DMS114 treated with DMSO at 0.1 percent for 48 hours (cell line): ENCODE measurements at regions not wholly inside any gene's neighbourhood (a gene's known extent, or its start where the extent isn't known, plus 50 kb on each side); places are given as distances from the start of the nearest gene placed in this dataset.

Experiments used
- DNase-seq: peaks from one replicate; lab custom pipeline; 2025; ENCODE audit not compliant: unreplicated experiment; lab: John Stamatoyannopoulos, UW

DNA sequence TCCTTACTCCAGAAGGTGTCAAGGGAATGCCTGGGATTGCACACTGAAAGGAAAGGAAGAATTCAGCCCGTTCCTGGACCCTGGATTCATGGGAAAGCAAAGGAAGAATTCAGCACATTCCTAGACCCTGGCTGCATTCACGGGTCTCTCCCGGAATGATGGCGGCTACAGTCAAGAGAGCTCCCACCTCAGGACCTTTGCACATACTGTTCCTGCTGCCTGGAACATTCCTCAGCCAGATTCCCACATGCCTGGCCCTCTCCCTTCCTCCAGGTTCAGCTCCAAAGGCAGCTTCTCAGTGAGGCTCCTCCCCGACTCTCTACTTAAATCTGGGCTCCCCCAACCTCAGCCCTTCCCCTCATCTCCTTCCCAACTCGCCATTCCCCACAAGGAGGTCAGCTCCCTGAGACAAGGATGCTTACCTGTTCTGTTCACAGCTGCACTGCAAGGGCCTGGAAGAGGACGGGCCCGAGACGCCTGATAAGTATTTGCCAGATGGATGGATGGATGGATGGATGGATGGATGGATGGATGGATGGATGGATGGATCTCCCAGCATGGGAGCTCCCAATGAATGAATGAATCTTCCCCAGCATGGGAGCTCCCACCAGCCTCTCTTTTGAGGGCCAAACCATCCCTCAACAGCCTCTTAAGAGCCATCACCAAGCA lies 77.4 kb downstream of the NCOR2 start:
- no peak for DNase-seq

DNA sequence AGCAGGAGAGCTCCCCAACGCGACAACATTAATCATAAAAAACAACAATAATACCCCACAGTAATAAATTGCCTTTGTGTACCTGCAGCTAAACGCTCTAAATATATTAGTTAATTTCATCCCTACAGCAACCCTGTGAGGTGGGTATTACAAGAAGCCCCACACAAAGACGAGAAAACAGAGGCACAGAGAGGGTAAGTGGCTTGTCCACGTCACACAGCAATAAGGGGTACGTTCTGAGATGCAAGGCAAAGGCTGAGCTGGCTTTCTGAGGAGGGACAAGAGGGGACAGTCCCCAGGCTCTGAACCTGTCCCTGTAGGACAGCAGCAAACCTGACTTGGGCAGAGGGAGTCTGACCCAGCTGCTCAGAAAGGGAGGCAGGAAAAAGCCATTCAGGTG lies 78.2 kb downstream of the NCOR2 start:
- DNase-seq, result no peak

DNA sequence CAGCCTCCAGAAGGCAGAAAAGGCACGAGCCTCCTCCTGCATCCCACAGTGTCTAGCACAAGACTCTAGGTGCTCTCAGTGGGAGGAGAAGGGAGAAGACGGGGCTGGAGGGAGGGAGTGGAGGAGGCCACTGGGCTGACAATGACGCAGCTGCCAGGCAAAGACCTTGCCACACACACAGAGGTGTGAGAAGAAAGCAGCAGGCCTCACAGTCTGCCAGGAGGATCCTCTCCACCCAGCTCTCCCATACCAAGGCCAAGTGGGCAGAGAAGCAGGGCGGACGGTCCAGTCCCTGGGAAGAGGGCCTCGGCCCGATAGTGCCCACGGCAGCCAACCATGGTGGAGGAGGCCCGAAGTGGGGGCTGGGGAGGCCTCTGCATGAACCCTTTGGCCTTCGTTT lies 78.9 kb downstream of the NCOR2 start:
- DNase-seq, result no peak

DNA sequence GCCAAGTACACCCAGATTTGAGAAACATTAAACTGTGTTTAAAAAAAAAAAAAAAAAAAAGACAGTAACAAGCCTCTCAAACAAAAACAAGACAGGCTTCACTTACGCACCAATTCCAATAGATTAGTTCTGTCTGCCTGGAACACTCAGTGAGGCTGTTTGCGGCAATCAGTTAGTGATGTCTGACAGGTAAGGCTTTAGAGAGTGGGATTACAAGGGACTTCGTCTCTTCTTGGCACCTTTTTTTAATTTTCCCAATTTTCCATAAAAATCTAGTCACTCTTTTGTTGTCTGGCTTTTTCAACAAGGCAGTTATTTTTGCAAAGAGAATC lies 79.6 kb downstream of the NCOR2 start:
- DNase-seq, result no peak

DNA sequence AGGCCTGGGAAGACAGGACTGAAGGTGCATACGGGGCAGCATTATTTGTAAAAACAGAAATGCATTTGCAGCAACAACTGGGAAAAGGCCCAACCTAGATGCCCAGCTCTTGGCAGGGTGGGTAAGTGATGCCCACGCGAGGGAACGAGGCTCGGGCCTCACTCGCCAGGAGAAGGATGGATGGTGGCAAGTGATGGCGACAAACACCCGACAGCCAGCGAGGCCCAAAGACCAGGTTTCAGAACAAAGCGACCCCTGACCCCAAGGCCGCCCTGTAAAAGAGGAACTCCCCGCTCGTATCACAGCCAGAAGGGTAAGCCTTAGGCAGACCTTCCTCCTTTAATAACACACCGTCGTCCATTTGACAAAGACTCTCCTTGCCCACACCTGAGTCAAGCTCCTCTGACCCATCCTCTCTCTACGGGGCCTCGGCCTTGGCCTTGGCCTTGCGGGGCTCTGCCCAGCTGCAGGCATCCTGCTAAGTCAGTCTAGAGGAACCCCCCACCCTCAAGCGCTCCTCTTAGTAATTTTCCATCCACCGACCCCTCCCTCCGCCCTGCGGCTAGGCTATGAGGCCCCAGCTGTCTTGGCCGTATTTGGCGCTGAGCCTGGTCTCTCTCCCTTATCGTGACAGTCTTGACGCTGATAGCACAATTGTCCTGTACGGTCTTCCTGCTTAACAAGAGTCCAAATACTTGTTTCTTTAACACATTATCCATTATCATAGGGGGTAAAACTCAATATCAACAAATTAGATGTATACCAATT lies 80.2 kb downstream of the NCOR2 start:
- no peak for DNase-seq

DNA sequence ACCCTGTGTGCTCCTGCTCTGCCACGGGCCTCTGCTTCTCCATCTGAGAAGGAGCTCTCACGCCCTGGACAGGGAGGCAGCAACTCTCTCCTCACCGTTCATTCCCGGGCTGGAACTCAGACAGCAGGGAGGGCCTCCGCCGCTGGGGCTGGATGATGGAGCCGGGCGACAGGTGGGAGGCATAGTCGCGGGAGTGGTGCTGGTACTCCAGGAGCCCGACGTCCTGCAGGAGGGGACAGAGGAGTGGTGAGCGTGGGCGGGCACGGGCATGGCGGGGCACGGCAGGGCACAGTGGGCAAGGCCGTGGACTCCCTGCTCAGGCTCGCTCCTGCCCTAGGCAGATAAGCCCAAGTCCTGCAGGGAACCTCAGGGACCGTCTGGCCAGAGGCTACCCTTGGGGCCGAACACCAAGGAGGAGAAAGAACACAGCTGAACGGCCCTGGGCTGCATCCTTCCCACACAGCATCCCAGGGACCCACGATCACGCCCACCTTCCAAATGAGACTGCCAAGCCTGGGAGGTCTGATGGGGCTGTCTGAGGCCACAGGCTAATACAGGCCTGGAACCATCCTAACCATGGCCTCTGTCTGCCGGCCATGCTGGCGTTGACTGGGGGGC lies 81.0 kb downstream of the NCOR2 start:
- no peak for DNase-seq

DNA sequence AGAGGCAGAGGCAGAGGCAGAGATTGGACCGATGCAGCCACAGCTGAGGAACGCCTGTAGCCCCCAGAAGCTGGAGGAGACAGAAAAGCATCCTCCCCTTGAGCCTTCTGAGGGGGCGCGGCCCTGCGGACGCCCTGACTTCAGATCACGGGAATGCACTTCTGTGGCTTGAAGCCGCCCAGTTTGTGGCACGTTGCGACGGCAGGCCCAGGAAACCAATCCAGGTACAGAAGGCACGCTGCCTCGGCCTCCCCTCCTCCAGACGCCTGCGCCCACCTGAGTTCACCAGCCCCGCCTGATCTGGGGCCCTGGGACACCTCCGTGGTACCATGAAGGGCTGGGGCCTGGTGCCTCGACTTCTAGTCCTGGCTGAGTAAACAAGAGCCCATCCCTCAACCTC lies 82.0 kb downstream of the NCOR2 start:
- DNase-seq, result no peak

DNA sequence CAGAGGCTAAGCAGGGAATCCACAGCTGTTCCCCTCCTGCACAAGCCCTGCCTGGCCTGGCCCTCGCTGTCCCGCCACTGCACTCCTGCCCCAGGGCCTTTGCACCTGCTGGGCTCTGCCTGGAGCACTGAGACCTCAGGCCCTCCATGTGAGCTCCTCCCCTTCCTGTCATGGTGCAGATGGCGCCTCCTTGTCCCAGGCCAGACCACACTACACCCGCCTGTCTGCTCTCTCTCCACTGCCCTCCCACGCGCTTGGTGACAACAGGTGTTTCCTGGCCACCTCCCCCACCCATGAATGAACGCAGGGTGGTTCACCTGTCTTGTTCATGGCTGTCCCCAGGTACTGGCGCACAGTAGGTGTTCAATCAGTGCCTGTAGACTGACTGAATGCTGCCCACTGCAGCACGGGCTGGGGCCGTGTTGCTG lies 82.9 kb downstream of the NCOR2 start:
- DNase-seq, result no peak

DNA sequence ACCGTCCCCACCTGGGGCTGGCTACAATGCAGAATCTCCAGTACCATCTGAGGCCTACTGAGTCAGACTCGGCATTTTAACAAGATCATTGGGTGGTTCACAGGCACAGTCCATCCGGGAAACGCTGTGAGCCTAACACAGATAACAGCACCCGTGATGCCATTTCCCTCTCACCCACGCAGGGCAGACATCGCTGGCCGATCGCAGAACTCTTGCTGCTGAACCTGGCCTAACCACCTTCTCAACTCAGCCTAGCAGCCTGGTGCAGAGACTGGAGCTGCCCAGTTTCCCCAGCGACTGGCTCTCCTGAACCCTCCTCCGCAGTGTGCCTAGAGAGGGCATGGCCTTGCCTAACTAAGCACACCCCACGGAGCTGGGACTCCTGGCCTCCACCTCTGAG lies 83.3 kb downstream of the NCOR2 start:
- no peak for DNase-seq

DNA sequence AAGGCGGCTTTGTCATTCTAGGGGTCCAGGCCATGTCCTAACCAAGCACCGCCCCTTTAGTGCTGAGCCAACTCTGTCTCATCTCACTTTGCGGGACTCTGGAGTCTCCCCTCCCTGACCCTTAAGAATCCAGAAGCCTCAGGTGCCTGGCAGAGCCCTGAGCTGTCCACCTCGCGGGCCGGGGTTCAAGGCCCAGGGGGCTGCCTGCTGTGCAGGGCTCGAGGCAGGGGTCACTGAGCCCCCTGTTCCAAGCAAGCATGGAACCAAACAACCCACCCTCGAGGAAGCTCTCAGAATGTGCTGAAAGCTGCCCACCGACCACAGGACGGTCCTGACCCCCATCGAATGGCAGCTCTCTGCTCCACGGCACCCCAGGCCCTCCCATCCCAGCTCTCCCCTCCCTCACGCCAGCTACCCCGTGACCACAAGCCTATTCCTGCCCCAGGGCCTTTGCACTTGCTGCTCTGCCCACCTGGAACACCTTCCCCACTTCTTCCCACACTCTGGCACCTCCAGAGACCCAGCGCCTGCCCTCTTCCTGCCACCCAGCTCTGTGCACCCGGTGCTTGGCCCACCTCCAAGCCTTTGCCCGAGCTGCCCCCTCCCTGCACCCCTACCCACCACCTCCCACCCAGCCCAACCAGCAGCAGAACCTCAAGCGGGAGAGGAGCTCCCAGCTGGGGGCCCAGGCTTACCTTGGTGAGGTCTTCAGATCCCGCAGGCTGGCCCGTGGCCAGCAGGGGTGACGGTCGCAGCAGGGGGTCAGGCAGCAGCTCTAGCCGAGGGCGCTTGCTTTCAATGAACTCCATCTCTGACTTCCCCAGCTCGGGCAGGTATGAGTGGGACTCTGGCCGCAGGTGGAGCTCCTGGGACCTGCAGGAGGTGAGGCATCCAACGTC lies 84.3 kb downstream of the NCOR2 start:
- DNase-seq, result no peak

DNA sequence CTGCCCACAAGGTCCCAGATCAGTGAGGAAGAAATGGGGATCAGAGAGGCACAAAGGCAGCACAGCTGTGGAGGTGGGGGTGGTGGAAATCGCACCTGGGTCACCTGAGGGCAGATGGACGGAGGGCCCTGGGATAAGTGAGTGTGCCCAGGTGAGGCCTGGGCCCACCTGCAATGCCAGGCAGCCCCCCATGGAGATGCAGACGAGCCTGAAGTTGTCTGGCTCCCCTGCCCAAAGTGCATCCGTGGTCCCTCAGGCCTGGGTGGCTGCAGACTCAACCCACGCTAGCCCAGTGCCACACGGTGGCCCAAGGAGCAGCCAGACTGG lies 84.9 kb downstream of the NCOR2 start:
- no peak for DNase-seq

DNA sequence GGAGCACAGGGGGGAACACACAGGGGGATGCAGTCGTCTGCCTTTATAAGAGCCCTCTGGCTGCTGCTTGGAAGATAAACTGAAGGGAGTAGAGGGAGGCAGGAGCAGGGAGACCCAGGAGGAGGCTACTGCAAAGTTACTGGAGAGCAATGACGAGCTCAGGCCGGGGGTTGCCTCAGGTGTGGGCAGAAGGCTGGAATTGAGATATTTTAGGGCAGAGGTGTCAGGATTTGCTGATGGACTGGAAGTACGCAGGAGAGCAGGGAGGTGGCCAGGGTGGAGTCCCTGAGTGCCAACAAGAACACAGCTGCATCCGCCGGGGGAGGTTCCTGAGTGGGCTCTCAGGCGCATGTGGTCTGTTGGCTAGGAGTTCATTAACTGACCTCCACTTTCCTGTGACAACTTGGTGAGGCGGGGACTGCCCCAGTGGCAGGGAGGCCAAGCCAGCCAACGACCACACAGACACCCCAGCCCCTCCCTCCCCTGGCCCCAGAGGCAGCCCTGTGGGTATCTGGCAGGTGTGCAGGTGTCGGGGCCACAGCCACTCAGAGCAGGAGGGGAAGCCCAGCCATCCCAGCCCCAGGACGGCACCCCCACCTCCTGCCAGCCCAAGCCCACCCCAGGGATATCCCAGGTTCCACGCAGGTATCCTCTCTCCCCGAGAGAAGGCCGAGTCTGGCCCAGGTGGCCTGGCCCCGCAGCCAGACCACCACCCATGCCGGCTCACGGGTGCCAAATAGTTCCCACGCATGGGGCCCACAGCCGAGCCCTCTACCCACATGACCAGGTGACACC lies 85.4 kb downstream of the NCOR2 start:
- no peak for DNase-seq

DNA sequence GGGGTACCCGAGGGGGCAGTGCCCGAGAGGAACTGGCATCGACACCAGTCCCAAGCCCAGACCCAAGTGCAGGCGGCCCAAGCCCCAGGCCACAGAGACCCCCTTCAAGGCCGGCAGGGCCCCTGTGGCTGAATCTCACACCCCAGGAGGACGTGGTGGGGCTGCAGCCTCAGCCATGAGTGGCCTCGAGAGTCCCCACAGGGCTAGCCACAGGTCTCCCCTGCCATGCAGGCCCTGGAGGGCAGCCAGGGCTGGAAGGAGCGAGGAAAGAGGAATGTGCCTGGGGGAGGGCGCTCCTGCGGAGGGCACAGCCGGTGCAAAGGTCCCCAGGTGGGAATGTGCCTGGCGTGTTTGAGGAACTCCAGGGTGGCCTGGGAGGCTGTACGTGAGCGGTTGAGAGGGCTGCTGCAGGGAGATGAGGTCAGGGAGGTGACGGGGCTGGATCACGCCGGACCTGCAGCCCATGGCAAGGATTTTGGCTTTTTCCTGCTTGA lies 86.1 kb downstream of the NCOR2 start:
- no peak for DNase-seq

DNA sequence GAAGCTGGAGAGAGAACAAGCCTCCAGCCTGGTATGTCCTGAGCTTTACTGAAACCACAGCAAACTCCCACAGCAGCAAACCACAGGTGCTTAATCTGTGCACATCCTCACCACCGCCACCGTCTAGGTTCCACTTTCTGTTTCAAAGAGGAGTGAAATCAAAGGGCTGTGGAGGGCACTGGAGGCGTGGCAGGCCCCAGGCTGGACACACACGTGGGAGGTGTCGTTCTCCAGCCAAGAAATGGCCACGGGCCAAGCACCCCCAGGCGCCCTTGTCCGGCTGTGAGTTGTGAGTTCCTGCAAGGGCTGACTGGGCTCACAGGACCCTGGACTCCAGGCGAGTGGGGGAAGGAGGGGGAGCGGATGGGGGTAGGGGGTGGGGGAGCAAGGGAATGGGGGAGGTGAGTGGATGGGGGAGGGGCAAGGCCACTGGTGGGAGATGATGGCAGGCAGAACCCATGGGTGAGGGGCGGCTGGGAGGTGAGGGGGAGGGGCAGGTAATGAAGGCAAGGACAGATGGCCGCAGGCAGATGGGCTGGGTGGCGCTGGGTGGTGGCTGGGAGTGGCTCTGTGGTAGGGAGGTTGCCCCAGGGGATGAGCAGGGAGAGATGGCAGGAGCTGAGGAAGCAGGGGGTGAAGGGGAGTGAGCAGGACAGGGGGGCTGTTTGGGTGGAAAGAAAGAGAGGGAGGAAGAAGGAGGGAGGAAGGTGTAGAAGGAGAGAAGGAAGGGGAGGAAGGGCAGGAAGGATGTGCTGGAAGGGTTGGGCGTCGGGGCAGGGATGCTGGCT lies 86.7 kb downstream of the NCOR2 start:
- no peak for DNase-seq

DNA sequence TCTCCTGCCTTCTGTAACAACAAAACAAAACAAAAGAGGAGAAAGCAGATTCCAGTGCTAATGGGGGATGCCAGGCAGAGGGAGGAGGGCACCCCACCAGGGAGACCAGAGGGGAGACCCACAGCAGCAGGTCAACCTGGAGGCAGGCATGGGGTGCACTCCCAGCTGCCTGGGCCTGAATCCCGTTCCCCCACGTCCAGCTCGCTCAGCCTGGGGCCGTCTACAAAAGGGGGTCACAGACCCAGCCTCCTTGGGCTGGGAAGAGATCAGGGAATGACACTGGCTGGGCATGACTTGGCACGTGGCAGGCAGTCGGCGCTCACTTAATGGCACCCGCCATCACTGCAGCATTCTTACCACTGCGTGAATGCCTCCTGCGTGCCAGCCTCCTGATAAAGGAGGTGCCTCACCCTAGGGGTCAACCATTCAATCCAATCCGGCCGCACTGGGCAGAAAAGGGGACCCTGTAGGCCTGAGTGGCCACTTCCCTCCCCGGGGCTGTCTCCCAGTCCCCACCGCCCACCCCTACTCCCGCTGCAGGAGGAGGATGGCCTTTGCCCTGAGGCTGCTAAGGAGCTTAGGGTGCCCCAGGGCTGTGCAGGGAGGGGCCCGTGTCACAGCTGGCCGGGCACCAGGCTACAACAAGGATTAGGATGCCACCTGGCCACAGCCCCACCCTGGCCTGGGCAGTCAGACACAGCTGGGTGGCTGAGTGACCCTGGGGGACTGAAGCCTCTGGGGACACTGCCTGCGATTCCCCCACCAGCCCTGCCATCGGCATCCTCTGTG lies 87.5 kb downstream of the NCOR2 start:
- no peak for DNase-seq

DNA sequence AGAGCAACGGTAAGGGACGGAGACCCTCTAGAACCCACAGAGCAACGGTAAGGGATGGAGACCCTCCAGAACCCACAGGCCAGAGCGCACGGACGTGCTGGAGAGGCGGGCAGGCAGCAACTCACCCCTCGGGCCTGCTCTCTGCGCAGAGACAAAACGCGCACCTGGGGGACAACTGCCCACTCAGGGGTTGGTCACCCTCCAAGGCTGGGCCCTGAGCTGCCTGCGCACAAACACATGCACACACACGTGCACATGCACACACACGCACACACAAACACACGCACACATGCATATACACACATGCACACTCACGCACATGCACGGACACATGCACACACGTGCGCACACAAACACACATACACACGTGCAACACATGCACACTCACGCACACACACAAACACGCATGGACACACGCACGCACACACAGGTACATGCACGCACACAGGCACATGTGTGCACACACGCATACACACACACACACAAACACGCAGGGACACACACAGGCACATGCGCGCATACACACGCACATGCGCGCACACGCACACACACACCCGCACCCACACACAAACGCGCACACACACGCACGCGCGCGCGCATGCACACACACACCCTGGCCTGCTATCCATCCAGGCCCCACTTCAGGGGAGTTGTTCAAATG lies 88.3 kb downstream of the NCOR2 start:
- no peak for DNase-seq

DNA sequence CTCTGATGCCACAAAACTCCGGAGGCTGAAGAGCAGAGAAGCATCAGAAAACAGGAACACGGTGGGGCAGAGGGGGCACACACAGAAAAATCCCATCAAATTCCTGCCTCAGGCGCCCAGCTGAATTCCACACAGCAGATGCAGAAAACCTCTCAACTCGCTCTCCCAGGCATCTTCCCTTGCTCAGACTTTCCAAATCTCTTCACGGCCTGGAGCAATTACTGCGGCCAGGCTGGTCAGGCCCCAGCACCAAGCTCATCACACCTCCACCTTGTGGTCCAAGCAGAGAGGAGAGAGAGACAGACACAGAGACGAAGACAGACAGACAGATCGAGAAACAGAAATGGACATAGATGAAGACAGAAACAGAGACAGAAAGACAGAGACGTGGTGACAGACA lies 89.0 kb downstream of the NCOR2 start:
- DNase-seq, result no peak

DNA sequence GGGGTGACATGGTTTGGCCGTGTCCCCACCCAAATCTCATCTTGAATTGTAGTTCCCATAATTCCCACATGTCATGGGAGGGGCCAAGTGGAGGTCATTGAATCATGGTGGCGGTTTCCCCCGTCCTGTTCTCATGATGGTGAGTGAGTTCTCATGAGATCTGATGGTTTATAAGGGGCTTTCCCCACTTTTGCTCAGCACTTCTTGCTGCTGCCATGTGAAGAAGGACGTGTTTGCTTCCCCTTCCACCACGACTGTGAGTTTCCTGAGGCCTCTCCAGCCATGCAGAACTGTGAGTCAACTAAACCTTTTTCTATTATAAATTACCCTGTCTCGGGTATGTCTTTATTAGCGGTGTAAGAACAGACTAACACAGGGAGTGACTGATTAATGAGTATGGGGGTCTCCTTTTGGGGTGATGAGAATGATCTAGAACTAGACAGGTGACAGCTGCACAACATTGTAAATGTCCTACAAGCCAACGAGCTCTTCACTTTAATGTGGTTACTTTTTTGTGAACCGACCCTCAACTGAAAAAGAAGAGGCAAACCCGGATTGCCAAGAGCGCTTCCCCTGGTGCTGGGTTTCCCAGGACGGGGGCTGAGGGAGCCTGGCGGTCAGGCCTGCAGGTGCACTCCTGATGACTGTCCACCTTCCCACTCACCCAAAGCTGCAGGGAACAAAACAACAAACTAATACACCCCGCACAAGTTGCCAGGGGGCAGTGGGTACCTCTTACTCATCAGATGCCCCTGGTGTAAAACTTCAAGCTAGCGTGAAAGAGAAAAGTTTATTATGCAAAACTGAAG lies 90.1 kb downstream of the NCOR2 start:
- DNase-seq, result no peak
